Fibroblast of lung (primary cell): ENCODE measurements at regions not wholly inside any gene's neighbourhood (a gene's known extent, or its start where the extent isn't known, plus 50 kb on each side); places are given as distances from the start of the nearest gene placed in this dataset.

Experiments used
- EZH2 ChIP-seq: IDR thresholded peaks from 2 replicates; pipeline ENCODE4 v1.5.1; 2012; ENCODE audit warnings: low read length, control low read depth, mild to moderate bottlenecking; ENCODE audit errors: missing control alignments
- TF ChIP-seq, protein P1 (sequence below), 2 donors: IDR thresholded peaks in 1 of 2; conservative IDR thresholded peaks in 1 of 2; 1 replicate in 1 of 2; 2 replicates in 1 of 2; pipeline ENCODE4 v1.5.1; 2011 to 2012; ENCODE audit warnings: low read length in 2 of 2, control low read depth in 1 of 2, inconsistent platforms in 1 of 2, low read depth in 1 of 2, mild to moderate bottlenecking in 1 of 2

DNA sequence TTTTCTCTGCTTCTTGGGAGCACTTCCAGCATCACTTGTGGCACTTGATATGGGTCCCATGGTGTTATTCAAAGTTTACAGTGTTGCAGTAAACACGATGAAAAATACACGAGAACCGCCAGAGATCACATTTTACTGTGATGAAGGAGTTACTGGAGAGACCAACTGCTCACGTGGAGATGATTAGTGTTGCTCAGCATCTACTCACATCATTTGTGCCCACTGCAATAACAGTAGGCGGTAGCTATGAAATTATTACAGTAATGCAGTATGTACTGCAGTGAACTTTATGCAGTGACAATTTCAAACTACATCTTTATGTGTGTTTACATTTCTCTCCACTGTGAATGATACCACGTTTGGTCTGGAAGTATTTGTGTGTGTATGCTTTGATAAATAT, 93.5 kb downstream of the SLC4A3 start:
- TF ChIP-seq, protein P1, sequence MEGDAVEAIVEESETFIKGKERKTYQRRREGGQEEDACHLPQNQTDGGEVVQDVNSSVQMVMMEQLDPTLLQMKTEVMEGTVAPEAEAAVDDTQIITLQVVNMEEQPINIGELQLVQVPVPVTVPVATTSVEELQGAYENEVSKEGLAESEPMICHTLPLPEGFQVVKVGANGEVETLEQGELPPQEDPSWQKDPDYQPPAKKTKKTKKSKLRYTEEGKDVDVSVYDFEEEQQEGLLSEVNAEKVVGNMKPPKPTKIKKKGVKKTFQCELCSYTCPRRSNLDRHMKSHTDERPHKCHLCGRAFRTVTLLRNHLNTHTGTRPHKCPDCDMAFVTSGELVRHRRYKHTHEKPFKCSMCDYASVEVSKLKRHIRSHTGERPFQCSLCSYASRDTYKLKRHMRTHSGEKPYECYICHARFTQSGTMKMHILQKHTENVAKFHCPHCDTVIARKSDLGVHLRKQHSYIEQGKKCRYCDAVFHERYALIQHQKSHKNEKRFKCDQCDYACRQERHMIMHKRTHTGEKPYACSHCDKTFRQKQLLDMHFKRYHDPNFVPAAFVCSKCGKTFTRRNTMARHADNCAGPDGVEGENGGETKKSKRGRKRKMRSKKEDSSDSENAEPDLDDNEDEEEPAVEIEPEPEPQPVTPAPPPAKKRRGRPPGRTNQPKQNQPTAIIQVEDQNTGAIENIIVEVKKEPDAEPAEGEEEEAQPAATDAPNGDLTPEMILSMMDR (conservative IDR thresholded peaks at IDR 0.05 in 1 of 2, IDR thresholded peaks at IDR 0.05 in 1 of 2; ENCODE audit: low read depth in 1 of 2, low read length in 2 of 2), result no peak
- no peak for TF ChIP-seq EZH2
